HuH-7.5 (cell line): ENCODE measurements at regions not wholly inside any gene's neighbourhood (a gene's known extent, or its start where the extent isn't known, plus 50 kb on each side); places are given as distances from the start of the nearest gene placed in this dataset.

Source experiments
- DNase-seq: peaks from one replicate; pipeline ENCODE4 v3.0.0; 2011; ENCODE audit warnings: low spot score

GRCh38 chr4:132860976-132861375 lies 288.1 kb upstream of the PCDH10 start:
- DNase-seq: no peak

- no peak for DNase-seq
Measured at GRCh38 chr4:132863619-132864018, 285.5 kb upstream of the PCDH10 start.

GRCh38 chr4:132865458-132865857 lies 283.6 kb upstream of the PCDH10 start:
- DNase-seq: no peak

GRCh38 chr4:132865922-132866321 lies 283.2 kb upstream of the PCDH10 start:
- no peak for DNase-seq

GRCh38 chr4:132866616-132867015 lies 282.5 kb upstream of the PCDH10 start:
- DNase-seq: no peak

GRCh38 chr4:132893787-132894186 lies 255.3 kb upstream of the PCDH10 start:
- no peak for DNase-seq

- no peak for DNase-seq
Measured at GRCh38 chr4:132901224-132901623, 247.9 kb upstream of the PCDH10 start.

- DNase-seq: no peak
Measured at GRCh38 chr4:132910229-132910748, 238.8 kb upstream of the PCDH10 start.

GRCh38 chr4:132918096-132918495 lies 231.0 kb upstream of the PCDH10 start:
- no peak for DNase-seq

GRCh38 chr4:132923516-132923915 lies 225.6 kb upstream of the PCDH10 start:
- DNase-seq: no peak

- DNase-seq: no peak
Measured at GRCh38 chr4:132934911-132935310, 214.2 kb upstream of the PCDH10 start.

- no peak for DNase-seq
Measured at GRCh38 chr4:132955146-132955545, 193.9 kb upstream of the PCDH10 start.

GRCh38 chr4:132956962-132957361 lies 192.1 kb upstream of the PCDH10 start:
- no peak for DNase-seq

GRCh38 chr4:132958457-132959263 lies 190.4 kb upstream of the PCDH10 start:
- DNase-seq: no peak

- DNase-seq: no peak
Measured at GRCh38 chr4:132981611-132982010, 167.5 kb upstream of the PCDH10 start.

- DNase-seq: no peak
Measured at GRCh38 chr4:132982151-132982550, 166.9 kb upstream of the PCDH10 start.

- DNase-seq: no peak
Measured at GRCh38 chr4:132991111-132991510, 158.0 kb upstream of the PCDH10 start.

GRCh38 chr4:132992686-132993085 lies 156.4 kb upstream of the PCDH10 start:
- no peak for DNase-seq

GRCh38 chr4:132998585-132999230 lies 150.4 kb upstream of the PCDH10 start:
- no peak for DNase-seq

GRCh38 chr4:133000012-133000411 lies 149.1 kb upstream of the PCDH10 start:
- no peak for DNase-seq

GRCh38 chr4:133003169-133003568 lies 145.9 kb upstream of the PCDH10 start:
- no peak for DNase-seq

- DNase-seq: no peak
Measured at GRCh38 chr4:133014473-133015135, 134.5 kb upstream of the PCDH10 start.

GRCh38 chr4:133045288-133045687 lies 103.8 kb upstream of the PCDH10 start:
- no peak for DNase-seq
